Esophagus muscularis mucosa (tissue), 3 donors: ENCODE measurements at regions not wholly inside any gene's neighbourhood (a gene's known extent, or its start where the extent isn't known, plus 50 kb on each side); places are given as distances from the start of the nearest gene placed in this dataset.

ENCODE experiments used
- POLR2A ChIP-seq: fragments of 450-650 bp; IDR thresholded peaks from one replicate; pipeline ENCODE4 v1.6.1; 2017; ENCODE audit warnings: antibody characterized with exemption, moderate library complexity, mild to moderate bottlenecking, low read depth
- TF ChIP-seq, protein P1 (sequence below), 3 experiments: fragments of 200-600 bp in 2 of 3; fragments of 450-650 bp in 1 of 3; sonication (generic) in 2 of 3; IDR thresholded peaks; one replicate each; pipeline ENCODE4 v1.5.1; 2017 to 2019; ENCODE audit warnings: antibody characterized with exemption in 3 of 3, mild to moderate bottlenecking in 2 of 3, moderate library complexity in 1 of 3

DNA sequence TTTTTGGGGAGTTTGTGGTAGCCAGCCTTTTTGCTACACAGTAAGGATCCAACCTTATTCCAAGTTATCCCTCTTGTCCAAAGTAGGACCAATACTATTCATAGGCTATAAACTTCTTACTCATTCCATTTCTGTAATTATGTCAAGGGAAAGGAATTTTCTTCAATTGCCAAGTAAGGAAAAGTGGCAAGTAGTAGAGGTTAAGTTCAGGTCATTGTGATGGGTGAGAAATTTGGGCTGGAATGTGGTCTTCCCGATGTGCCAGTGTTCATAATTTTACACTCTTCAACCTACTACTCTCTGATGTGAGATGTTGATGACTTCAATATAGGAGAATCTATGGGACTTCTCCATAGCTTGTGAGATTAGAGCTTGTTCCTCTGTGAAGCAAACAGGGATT, 648.8 kb downstream of the METTL15 start:
- TF ChIP-seq, protein P1, sequence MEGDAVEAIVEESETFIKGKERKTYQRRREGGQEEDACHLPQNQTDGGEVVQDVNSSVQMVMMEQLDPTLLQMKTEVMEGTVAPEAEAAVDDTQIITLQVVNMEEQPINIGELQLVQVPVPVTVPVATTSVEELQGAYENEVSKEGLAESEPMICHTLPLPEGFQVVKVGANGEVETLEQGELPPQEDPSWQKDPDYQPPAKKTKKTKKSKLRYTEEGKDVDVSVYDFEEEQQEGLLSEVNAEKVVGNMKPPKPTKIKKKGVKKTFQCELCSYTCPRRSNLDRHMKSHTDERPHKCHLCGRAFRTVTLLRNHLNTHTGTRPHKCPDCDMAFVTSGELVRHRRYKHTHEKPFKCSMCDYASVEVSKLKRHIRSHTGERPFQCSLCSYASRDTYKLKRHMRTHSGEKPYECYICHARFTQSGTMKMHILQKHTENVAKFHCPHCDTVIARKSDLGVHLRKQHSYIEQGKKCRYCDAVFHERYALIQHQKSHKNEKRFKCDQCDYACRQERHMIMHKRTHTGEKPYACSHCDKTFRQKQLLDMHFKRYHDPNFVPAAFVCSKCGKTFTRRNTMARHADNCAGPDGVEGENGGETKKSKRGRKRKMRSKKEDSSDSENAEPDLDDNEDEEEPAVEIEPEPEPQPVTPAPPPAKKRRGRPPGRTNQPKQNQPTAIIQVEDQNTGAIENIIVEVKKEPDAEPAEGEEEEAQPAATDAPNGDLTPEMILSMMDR (IDR thresholded peaks at IDR 0.05): no peak
- TF ChIP-seq POLR2A: no peak
